GM21381 (cell line): ENCODE measurements at regions not wholly inside any gene's neighbourhood (a gene's known extent, or its start where the extent isn't known, plus 50 kb on each side); places are given as distances from the start of the nearest gene placed in this dataset.

Experiments used
- ATAC-seq: cut with Tn5 transposase; IDR thresholded peaks from one replicate; pipeline ENCODE4 v1.9.1; 2021; ENCODE audit warnings: mild to moderate bottlenecking, moderate library complexity; ENCODE audit not compliant: unreplicated experiment

DNA sequence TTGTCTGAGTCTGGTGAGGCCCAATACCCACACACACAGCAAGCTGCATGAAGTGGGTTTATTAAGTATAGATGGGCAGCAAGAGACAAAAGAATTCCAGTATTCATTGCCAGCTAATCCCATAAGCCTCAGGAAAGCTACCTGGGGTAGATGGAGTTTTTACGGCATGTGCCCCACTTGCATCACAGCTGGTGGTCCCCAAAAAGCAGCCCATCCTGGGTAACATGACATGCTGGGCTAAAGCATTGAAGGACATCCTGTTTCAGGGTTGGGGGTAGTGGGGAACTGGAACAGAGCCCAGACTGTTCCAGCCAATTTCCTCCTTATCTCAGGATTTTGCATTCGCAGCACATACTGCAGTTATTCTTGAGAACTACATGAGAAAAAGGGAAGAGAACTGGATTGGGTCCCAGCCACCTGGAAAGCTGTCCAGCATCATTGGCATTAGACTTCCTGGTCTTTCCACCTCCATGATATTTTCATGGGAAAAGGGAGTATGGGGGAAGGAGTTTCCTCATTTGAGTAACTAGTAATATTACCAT is 240.1 kb upstream of the MMADHC start:
- no peak for ATAC-seq

- ATAC-seq: no peak
Observed at GRCh38 chr2:149826471-149827125, 239.0 kb upstream of the MMADHC start.

- ATAC-seq: no peak
Observed at GRCh38 chr2:149825473-149825872, 237.9 kb upstream of the MMADHC start.

DNA sequence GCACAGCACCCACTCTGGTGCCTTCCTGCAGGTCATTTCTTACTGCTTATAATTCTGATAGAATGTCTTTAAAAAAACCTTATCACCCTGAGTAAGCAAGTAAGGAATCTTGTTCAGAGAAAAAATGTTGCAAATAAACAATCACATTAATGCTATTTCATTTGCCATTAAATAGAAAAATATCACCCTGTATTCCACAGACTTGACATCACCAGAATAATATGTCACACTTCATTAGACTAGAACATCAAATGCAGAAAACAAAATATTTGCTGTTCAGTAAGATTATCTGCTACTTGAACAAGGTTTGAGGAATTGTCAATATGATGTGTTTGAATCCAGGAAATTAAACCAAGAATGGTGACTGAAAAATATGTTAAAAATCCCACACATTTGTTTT is 236.6 kb upstream of the MMADHC start:
- no peak for ATAC-seq

DNA sequence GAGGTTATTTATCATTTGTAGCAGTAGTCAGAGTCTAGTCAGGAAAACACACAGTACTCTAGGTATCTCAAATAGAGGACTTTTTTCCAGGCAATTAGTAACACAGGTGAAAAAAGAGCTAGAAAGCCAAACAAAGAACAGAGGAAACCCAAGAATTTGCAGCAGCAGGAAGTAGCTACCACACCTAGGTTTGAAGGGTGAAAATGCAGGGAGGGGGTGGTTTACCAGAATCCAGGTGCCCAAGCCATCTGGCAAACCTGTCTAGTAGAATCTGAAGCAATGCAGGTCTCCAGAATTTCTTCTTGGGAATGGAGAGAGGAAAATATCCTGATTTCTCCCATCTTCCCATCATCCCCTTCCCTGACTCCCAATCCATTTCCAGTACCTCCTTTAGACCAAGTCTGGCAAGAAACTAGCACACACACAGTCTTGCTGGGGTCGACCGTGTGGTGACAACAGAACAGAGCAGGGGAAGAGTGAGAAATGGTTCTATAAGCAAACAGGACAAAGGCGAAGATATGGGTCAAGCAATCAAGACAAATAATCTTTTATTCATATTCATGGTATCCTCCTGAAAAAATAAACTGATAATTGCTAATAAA is 231.9 kb upstream of the MMADHC start:
- no peak for ATAC-seq

GRCh38 chr2:149816756-149817551 is 229.4 kb upstream of the MMADHC start:
- no peak for ATAC-seq

GRCh38 chr2:149815941-149816340 is 228.4 kb upstream of the MMADHC start:
- ATAC-seq: no peak

- ATAC-seq: no peak
Observed at GRCh38 chr2:149814901-149815300, 227.3 kb upstream of the MMADHC start.

DNA sequence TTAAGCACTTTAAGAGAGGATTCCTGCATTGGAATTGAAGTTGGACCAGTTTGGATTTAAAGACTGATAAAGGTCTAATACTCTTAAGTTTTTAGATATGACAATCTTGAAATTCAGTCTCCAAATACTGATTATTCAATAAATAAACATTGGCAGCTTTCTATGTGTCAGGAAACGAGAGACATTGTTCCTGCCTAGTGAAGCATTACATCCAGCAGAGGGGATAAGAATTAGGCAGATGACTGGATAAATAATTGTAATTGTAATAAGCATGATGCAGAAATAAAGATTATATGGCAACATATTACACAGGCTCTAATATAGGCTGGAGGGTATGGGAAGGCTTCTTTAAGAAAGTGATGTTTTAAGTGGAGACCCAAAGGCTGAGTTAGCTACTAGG is 226.5 kb upstream of the MMADHC start:
- no peak for ATAC-seq

- no peak for ATAC-seq
Observed at GRCh38 chr2:149808556-149808955, 221.0 kb upstream of the MMADHC start.

DNA sequence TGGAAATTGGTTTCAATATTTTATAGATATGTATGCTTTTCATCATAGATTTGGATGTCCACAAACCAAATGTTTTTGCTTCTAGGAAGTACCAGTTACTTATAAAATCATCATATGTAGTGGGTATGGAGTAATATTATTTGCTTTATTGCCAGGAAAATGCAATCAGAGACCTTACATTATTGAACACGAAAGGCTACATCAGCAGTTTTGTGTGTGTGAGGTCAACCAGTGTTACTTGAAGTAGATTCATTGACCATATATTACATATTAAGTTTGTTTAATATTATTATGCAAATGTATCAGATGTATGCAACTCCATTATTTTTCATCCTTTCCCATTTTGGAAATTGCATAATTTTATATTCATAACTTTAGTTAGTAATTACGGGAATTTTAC is 219.1 kb upstream of the MMADHC start:
- no peak for ATAC-seq

DNA sequence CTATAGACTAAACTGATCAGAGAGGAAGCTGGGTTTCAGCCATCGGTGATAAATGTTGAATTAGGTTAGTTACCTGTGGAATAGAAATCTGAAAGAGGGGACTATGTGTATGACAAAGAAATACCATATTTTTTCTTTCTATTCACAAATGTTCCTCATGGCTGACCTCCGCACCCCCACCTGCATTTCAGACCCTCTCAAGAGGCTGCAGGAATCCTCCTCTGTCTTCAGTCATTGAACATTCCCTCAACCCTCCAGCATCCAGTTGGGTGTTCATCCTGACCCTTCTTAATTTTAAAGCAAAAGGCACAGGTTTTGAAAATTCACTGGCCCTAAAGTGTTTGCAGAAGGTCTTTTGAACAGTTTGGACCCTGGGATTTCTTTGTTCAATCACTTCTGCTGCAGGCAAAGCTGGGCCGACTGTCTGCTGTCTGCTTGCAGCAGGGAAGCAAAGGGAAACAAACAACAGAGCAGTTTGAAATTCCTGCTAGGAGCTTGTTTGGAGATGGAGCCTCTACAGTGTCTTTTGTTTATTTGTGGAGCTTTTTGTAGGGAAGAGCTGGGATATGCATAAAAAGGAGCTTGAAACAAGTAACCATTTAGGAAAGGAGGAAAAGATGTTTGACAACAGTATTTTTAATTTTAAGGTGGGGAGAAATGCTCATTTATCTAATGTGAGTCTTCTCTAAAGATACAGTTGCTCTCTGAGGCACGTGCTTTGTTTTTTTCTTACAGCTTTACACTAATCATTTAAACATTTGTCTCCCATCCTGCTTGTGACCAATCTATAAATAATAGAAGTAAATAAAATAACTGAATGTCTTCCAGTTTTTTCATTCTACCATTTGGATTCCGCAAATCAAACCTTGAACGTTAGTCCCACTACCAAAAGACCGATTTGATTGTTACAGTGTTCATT is 213.3 kb upstream of the MMADHC start:
- no peak for ATAC-seq

GRCh38 chr2:149799013-149799705 is 211.6 kb upstream of the MMADHC start:
- no peak for ATAC-seq

GRCh38 chr2:149797030-149797429 is 209.5 kb upstream of the MMADHC start:
- ATAC-seq: no peak

GRCh38 chr2:149789549-149789948 is 202.0 kb upstream of the MMADHC start:
- ATAC-seq: no peak

DNA sequence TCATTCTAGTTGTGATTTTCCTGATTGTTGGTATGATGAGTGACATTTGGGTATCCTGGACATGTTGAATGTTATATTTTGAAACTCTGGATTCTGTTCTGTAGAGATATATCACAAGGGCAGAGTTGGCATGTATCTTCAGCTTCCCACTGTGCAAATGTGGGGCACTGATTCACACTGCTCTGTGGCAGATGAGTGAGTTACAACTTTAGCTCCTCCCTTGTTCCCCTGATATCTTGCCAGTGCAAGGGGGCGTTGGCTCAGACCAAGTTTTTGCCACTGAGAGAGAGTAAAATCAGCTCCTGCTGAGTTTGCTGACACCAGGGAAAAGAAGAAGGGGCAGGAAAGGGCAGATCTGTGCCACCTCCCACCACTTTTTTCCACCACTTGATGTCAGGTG is 199.6 kb upstream of the MMADHC start:
- ATAC-seq: no peak

DNA sequence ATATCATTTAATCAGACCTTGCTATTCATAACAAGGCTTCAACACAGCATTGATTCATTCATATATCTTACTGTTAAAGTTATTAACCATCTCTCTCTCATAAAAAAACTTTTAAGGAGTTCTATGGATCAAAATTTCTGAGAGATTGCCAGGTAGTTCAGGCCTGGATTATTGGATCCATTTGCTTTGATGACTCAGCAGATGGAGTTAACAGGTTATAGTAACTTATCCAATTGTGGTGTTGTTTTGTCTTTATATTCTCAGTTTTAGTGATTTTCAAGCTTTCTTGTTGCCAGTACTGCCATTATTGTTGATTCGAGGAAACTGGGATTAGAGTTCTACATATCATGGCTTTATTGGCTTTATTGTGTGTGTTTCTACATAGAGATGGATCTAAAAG is 195.7 kb upstream of the MMADHC start:
- ATAC-seq: no peak

- ATAC-seq: no peak
Observed at GRCh38 chr2:149782572-149782971, 195.0 kb upstream of the MMADHC start.

GRCh38 chr2:149781263-149781808 is 193.8 kb upstream of the MMADHC start:
- no peak for ATAC-seq

DNA sequence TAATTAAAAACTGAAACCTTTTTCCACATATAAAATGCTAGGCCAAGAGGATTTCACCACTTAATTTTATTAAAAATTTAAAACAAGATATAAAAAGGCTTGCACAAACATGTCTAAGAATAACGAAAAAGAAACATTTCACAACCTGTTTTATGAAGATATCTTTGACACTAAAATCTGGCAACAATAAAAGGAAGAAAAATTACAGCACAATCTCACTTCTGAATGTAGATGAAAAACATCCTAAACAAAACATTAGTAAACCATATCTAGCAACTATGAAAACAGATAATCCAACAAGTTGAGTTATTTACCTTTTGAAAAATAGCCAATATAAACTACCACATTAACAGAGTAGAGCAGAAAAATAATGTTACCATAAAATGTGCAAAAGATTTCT is 185.4 kb upstream of the MMADHC start:
- ATAC-seq: no peak
